SK-N-SH treated with all-trans-retinoic acid at 6 μM for 48 hours (cell line): ENCODE measurements at regions not wholly inside any gene's neighbourhood (a gene's known extent, or its start where the extent isn't known, plus 50 kb on each side); places are given as distances from the start of the nearest gene placed in this dataset.

Experiments
- ATAC-seq: fragments of 200-7000 bp; cut with Tn5 transposase; 3 replicates; pipeline ENCODE4 v1.9.1; 2020; ENCODE audit warnings: mild to moderate bottlenecking, moderate library complexity
- ARNTL ChIP-seq: fragments of 450-650 bp; formaldehyde crosslinking; IDR thresholded peaks from 2 replicates; pipeline ENCODE4 v1.5.0; 2020; ENCODE audit warnings: low read depth, mild to moderate bottlenecking, moderate library complexity, borderline replicate concordance
- BACH2 ChIP-seq: fragments of 250-450 bp; sonication (Bioruptor Pico); IDR thresholded peaks from 2 replicates; pipeline ENCODE4 v1.9.0; 2021; ENCODE audit warnings: mild to moderate bottlenecking, borderline replicate concordance
- CREB5 ChIP-seq: fragments of 250-450 bp; sonication (Bioruptor Pico); IDR thresholded peaks from 2 replicates; pipeline ENCODE4 v1.5.1; 2020; ENCODE audit warnings: low read depth, mild to moderate bottlenecking, moderate library complexity
- CSDC2 ChIP-seq: fragments of 250-450 bp; sonication (Bioruptor Pico); IDR thresholded peaks from 2 replicates; pipeline ENCODE4 v1.5.0; 2020; ENCODE audit warnings: mild to moderate bottlenecking, moderate library complexity
- ESRRG ChIP-seq: fragments of 250-450 bp; sonication (Bioruptor Pico); IDR thresholded peaks from 2 replicates; pipeline ENCODE4 v1.6.1; 2021; ENCODE audit warnings: mild to moderate bottlenecking
- GLIS3 ChIP-seq: fragments of 250-450 bp; sonication (Bioruptor Pico); IDR thresholded peaks from 2 replicates; pipeline ENCODE4 v1.5.0; 2020; ENCODE audit warnings: mild to moderate bottlenecking, moderate library complexity
- ISL1 ChIP-seq: fragments of 250-450 bp; sonication (Bioruptor Pico); IDR thresholded peaks from 2 replicates; pipeline ENCODE4 v2.1.2; 2022; ENCODE audit warnings: mild to moderate bottlenecking, moderate library complexity
- OSR1 ChIP-seq: fragments of 250-450 bp; sonication (Bioruptor Pico); IDR thresholded peaks from 2 replicates; pipeline ENCODE4 v1.8.0; 2022; ENCODE audit warnings: moderate library complexity, mild to moderate bottlenecking, inconsistent platforms
- PPARA ChIP-seq: fragments of 250-450 bp; sonication (Bioruptor Pico); IDR thresholded peaks from 2 replicates; pipeline ENCODE4 v1.5.0; 2020; ENCODE audit warnings: mild to moderate bottlenecking, borderline replicate concordance
- RARB ChIP-seq: fragments of 250-450 bp; sonication (Bioruptor Pico); IDR thresholded peaks from 2 replicates; pipeline ENCODE4 v1.8.0; 2021; ENCODE audit warnings: mild to moderate bottlenecking, moderate library complexity
- SNAI2 ChIP-seq: fragments of 250-450 bp; sonication (Bioruptor Pico); IDR thresholded peaks from 2 replicates; pipeline ENCODE4 v1.5.0; 2020; ENCODE audit warnings: mild to moderate bottlenecking, moderate library complexity
- ZC3H10 ChIP-seq: fragments of 250-450 bp; sonication (Bioruptor Pico); IDR thresholded peaks from 2 replicates; pipeline ENCODE4 v1.5.1; 2021; ENCODE audit warnings: mild to moderate bottlenecking, moderate library complexity
- ZFP3 ChIP-seq: fragments of 250-450 bp; sonication (Bioruptor Pico); IDR thresholded peaks from 2 replicates; pipeline ENCODE4 v1.5.0; 2020; ENCODE audit warnings: mild to moderate bottlenecking, moderate library complexity
- ZNF565 ChIP-seq: fragments of 450-650 bp; formaldehyde crosslinking; conservative IDR thresholded peaks from 2 replicates; pipeline ENCODE4 v1.5.0; 2020; ENCODE audit warnings: low read depth, mild to moderate bottlenecking, moderate library complexity
- ZNF70 ChIP-seq: fragments of 450-650 bp; formaldehyde crosslinking; IDR thresholded peaks from 2 replicates; pipeline ENCODE4 v1.5.0; 2020; ENCODE audit warnings: mild to moderate bottlenecking, moderate library complexity
- ZNF8 ChIP-seq: fragments of 450-650 bp; formaldehyde crosslinking; IDR thresholded peaks from 2 replicates; pipeline ENCODE4 v1.5.0; 2020; ENCODE audit warnings: mild to moderate bottlenecking, moderate library complexity
- TF ChIP-seq, protein P1 (sequence below): fragments of 250-450 bp; sonication (Bioruptor Pico); IDR thresholded peaks from 2 replicates; pipeline ENCODE4 v1.8.0; 2020; ENCODE audit warnings: mild to moderate bottlenecking, moderate library complexity, borderline replicate concordance
- TF ChIP-seq, protein P2 (sequence below): fragments of 250-450 bp; sonication (Bioruptor Pico); IDR thresholded peaks from 2 replicates; pipeline ENCODE4 v1.8.0; 2021; ENCODE audit warnings: low read depth, mild to moderate bottlenecking, moderate library complexity, borderline replicate concordance
- TF ChIP-seq, protein P3 (sequence below): fragments of 250-450 bp; sonication (Bioruptor Pico); IDR thresholded peaks from 2 replicates; pipeline ENCODE4 v1.5.1; 2021; ENCODE audit warnings: mild to moderate bottlenecking, moderate library complexity
- TF ChIP-seq, protein P4 (sequence below): fragments of 250-450 bp; sonication (Bioruptor Pico); IDR thresholded peaks from 2 replicates; pipeline ENCODE4 v1.5.0; 2020; ENCODE audit warnings: mild to moderate bottlenecking, moderate library complexity

DNA sequence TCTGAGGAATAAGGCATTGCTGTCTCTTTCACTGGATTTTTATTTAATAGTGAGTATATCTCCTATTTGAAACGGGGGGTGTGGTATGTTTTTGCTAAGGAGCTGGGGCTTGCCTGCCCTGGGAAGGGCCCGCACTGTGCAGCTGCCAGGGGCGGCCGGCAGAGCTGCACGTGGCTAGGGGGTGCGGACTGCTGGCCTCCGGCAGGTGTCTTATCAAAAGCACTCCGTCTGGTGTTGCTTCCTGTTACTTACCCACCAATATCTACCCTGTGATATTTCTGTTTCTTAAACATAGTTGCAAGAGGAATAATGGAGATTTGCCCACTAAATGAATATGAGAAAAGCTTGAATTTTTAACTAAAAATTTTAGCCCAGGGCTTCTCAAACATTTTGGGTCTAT is 232.0 kb downstream of the IRX1 start:
- no peak for ATAC-seq
- TF ChIP-seq ARNTL (CRISPR knock-in tag) = no peak
- TF ChIP-seq OSR1 = no peak
- TF ChIP-seq, protein P1, sequence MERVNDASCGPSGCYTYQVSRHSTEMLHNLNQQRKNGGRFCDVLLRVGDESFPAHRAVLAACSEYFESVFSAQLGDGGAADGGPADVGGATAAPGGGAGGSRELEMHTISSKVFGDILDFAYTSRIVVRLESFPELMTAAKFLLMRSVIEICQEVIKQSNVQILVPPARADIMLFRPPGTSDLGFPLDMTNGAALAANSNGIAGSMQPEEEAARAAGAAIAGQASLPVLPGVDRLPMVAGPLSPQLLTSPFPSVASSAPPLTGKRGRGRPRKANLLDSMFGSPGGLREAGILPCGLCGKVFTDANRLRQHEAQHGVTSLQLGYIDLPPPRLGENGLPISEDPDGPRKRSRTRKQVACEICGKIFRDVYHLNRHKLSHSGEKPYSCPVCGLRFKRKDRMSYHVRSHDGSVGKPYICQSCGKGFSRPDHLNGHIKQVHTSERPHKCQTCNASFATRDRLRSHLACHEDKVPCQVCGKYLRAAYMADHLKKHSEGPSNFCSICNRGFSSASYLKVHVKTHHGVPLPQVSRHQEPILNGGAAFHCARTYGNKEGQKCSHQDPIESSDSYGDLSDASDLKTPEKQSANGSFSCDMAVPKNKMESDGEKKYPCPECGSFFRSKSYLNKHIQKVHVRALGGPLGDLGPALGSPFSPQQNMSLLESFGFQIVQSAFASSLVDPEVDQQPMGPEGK (CRISPR knock-in tag) = no peak
- TF ChIP-seq ZNF565 = no peak
- no peak for TF ChIP-seq ZC3H10 (CRISPR knock-in tag)
- no peak for TF ChIP-seq CREB5
- no peak for TF ChIP-seq PPARA (CRISPR knock-in tag)
- TF ChIP-seq, protein P2, sequence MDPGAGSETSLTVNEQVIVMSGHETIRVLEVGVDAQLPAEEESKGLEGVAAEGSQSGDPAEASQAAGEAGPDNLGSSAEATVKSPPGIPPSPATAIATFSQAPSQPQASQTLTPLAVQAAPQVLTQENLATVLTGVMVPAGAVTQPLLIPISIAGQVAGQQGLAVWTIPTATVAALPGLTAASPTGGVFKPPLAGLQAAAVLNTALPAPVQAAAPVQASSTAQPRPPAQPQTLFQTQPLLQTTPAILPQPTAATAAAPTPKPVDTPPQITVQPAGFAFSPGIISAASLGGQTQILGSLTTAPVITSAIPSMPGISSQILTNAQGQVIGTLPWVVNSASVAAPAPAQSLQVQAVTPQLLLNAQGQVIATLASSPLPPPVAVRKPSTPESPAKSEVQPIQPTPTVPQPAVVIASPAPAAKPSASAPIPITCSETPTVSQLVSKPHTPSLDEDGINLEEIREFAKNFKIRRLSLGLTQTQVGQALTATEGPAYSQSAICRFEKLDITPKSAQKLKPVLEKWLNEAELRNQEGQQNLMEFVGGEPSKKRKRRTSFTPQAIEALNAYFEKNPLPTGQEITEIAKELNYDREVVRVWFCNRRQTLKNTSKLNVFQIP (CRISPR knock-in tag) = no peak
- TF ChIP-seq, all 23 proteins: peak for 0

DNA sequence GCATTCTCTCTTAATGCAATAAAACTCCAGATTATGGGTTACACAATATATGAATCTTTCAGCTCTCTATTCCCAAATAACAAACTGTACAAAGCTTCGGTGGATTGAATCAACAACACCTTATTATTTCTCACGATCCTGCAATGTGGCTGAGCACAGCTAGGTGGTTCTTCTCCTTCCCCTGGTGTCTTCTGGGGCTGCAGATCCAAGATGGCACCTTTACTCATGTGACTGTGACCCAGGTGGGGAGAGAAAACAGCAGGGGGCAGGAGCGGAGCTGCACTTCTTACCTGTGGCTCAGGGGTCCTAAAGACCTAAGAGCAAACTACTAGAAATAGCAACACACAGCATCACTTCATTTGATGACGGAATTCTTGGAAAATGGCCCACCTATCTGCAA is 233.1 kb downstream of the IRX1 start:
- TF ChIP-seq ZNF8 (CRISPR knock-in tag) (no peak), ZFP3 (CRISPR knock-in tag) (no peak), ISL1 (CRISPR knock-in tag) (no peak), ZNF565 (no peak), ARNTL (CRISPR knock-in tag) (no peak), ZNF70 (CRISPR knock-in tag) (no peak), RARB (CRISPR knock-in tag) (no peak), ESRRG (CRISPR knock-in tag) (no peak), CREB5 (no peak), ZC3H10 (CRISPR knock-in tag) (no peak), GLIS3 (CRISPR knock-in tag) (no peak), SNAI2 (CRISPR knock-in tag) (no peak), CSDC2 (CRISPR knock-in tag) (no peak), PPARA (CRISPR knock-in tag) (no peak), BACH2 (no peak)
- TF ChIP-seq, protein P3, sequence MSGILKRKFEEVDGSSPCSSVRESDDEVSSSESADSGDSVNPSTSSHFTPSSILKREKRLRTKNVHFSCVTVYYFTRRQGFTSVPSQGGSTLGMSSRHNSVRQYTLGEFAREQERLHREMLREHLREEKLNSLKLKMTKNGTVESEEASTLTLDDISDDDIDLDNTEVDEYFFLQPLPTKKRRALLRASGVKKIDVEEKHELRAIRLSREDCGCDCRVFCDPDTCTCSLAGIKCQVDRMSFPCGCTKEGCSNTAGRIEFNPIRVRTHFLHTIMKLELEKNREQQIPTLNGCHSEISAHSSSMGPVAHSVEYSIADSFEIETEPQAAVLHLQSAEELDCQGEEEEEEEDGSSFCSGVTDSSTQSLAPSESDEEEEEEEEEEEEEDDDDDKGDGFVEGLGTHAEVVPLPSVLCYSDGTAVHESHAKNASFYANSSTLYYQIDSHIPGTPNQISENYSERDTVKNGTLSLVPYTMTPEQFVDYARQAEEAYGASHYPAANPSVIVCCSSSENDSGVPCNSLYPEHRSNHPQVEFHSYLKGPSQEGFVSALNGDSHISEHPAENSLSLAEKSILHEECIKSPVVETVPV = no peak
- TF ChIP-seq, protein P2 (CRISPR knock-in tag) = no peak
- TF ChIP-seq, protein P4, sequence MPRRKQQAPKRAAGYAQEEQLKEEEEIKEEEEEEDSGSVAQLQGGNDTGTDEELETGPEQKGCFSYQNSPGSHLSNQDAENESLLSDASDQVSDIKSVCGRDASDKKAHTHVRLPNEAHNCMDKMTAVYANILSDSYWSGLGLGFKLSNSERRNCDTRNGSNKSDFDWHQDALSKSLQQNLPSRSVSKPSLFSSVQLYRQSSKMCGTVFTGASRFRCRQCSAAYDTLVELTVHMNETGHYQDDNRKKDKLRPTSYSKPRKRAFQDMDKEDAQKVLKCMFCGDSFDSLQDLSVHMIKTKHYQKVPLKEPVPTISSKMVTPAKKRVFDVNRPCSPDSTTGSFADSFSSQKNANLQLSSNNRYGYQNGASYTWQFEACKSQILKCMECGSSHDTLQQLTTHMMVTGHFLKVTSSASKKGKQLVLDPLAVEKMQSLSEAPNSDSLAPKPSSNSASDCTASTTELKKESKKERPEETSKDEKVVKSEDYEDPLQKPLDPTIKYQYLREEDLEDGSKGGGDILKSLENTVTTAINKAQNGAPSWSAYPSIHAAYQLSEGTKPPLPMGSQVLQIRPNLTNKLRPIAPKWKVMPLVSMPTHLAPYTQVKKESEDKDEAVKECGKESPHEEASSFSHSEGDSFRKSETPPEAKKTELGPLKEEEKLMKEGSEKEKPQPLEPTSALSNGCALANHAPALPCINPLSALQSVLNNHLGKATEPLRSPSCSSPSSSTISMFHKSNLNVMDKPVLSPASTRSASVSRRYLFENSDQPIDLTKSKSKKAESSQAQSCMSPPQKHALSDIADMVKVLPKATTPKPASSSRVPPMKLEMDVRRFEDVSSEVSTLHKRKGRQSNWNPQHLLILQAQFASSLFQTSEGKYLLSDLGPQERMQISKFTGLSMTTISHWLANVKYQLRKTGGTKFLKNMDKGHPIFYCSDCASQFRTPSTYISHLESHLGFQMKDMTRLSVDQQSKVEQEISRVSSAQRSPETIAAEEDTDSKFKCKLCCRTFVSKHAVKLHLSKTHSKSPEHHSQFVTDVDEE (CRISPR knock-in tag) = no peak
- TF ChIP-seq, protein P1 (CRISPR knock-in tag) = no peak
- ATAC-seq = no peak
